Endothelial cell of umbilical vein (primary cell): ENCODE measurements at regions not wholly inside any gene's neighbourhood (a gene's known extent, or its start where the extent isn't known, plus 50 kb on each side); places are given as distances from the start of the nearest gene placed in this dataset.

Experiments
- BruUV-seq: library from RNA; stranded (reverse); fragments of 400-500 nt; replicated peaks from 2 replicates; lab custom pipeline; 2021; lab: Mats Ljungman, UMichigan
- CTCF ChIA-PET: fragments of 300-600, 350-600 bp; sonication (Branson Sonifier 250); formaldehyde crosslinking; loops from one replicate; lab custom pipeline; 2021; ENCODE audit warnings: antibody characterized with exemption, inconsistent platforms; lab: Charles Lee
- POLR2A ChIA-PET: fragments of 300-600, 350-600 bp; sonication (Branson Sonifier 250); formaldehyde crosslinking; loops from one replicate; lab custom pipeline; 2021; ENCODE audit warnings: antibody characterized with exemption, inconsistent platforms; lab: Charles Lee
- DNase-seq: peaks from one replicate; pipeline ENCODE4 v3.0.0-alpha.2; 2011; ENCODE audit warnings: low read depth, low spot score
- FAIRE-seq: peaks from 2 replicates; lab custom pipeline; 2011; peaks lifted over from hg19 to GRCh38; lab: Jason Lieb, UNC
- H2AFZ ChIP-seq: 2 replicates; pipeline ENCODE4 v1.6.0; 2012; ENCODE audit warnings: low read depth, low read length, control low read depth, inconsistent platforms
- H3K27ac ChIP-seq: 2 replicates; pipeline ENCODE4 v1.5.1; 2011; ENCODE audit warnings: low read depth, mild to moderate bottlenecking, control low read depth, low read length, moderate library complexity; ENCODE audit not compliant: insufficient read depth
- H3K27me3 ChIP-seq, 2 experiments: 2 replicates each; pipeline versions ENCODE4 v1.6.0 to v1.6.1; 2011; ENCODE audit warnings: low read length in 2 of 2, mixed read lengths in 1 of 2; ENCODE audit not compliant: control insufficient read depth in 2 of 2, insufficient read depth in 2 of 2
- H3K36me3 ChIP-seq, 2 experiments: 2 replicates in 1 of 2; 3 replicates in 1 of 2; pipeline ENCODE4 v1.5.1; 2011; ENCODE audit warnings: low read length in 2 of 2, mild to moderate bottlenecking in 1 of 2, moderate library complexity in 1 of 2; ENCODE audit not compliant: control insufficient read depth in 2 of 2, insufficient read depth in 2 of 2; ENCODE audit errors: extremely low read depth in 1 of 2
- H3K4me1 ChIP-seq: 3 replicates; pipeline ENCODE4 v1.5.1; 2011; ENCODE audit warnings: mild to moderate bottlenecking, low read length; ENCODE audit not compliant: control insufficient read depth, insufficient read depth; ENCODE audit errors: extremely low read depth
- H3K4me2 ChIP-seq: 2 replicates; pipeline ENCODE4 v1.6.1; 2011; ENCODE audit warnings: low read length, control low read depth, mixed read lengths; ENCODE audit not compliant: insufficient read depth
- H3K4me3 ChIP-seq, 3 experiments: fragments of 200-600 bp in 1 of 3; sonication (generic), shearing (Covaris generic) in 1 of 3; replicated peaks in 1 of 3; 2 replicates each; pipeline ENCODE4 v1.5.1; 2011 to 2016; ENCODE audit warnings: control low read depth in 3 of 3, low read length in 3 of 3, mild to moderate bottlenecking in 2 of 3, inconsistent platforms in 1 of 3, low read depth in 1 of 3, moderate library complexity in 1 of 3; ENCODE audit not compliant: insufficient read depth in 1 of 3
- H3K79me2 ChIP-seq: 2 replicates; pipeline ENCODE4 v1.6.0; 2012; ENCODE audit warnings: low read length, inconsistent platforms; ENCODE audit not compliant: control insufficient read depth, insufficient read depth
- H3K9ac ChIP-seq: replicated peaks from 2 replicates; pipeline ENCODE3; 2011; ENCODE audit warnings: low read length, control low read depth; ENCODE audit not compliant: insufficient read depth; ENCODE audit errors: extremely low read depth
- H3K9me1 ChIP-seq: replicated peaks from 3 replicates; pipeline ENCODE4 v1.6.0; 2011; ENCODE audit warnings: mild to moderate bottlenecking, low read length; ENCODE audit not compliant: control insufficient read depth, insufficient read depth; ENCODE audit errors: extremely low read depth
- H3K9me3 ChIP-seq: replicated peaks from 2 replicates; pipeline ENCODE4 v1.5.1; 2012; ENCODE audit warnings: low read length, inconsistent platforms; ENCODE audit not compliant: control insufficient read depth, insufficient read depth
- H4K20me1 ChIP-seq: replicated peaks from 2 replicates; pipeline ENCODE3; 2011; ENCODE audit warnings: mild to moderate bottlenecking, low read length; ENCODE audit not compliant: control insufficient read depth, insufficient read depth; ENCODE audit errors: extremely low read depth
- CTCF ChIP-seq, 2 donors: IDR thresholded peaks; 1 replicate in 1 of 2; 2 replicates in 1 of 2; pipeline ENCODE4 v1.5.1; 2011; ENCODE audit warnings: low read length in 2 of 2, mild to moderate bottlenecking in 2 of 2, moderate library complexity in 2 of 2, control low read depth in 1 of 2, inconsistent platforms in 1 of 2, low read depth in 1 of 2; ENCODE audit not compliant: insufficient read depth in 1 of 2; ENCODE audit errors: extremely low read depth in 1 of 2
- EZH2 ChIP-seq: IDR thresholded peaks from 2 replicates; pipeline ENCODE4 v1.6.1; 2012; ENCODE audit warnings: borderline replicate concordance, low read depth, mild to moderate bottlenecking, moderate library complexity, low read length, inconsistent platforms; ENCODE audit not compliant: severe bottlenecking
- FOS ChIP-seq: IDR thresholded peaks from 2 replicates; pipeline ENCODE4 v1.6.1; 2011; ENCODE audit warnings: mild to moderate bottlenecking, low read length, moderate library complexity, borderline replicate concordance; ENCODE audit not compliant: insufficient read depth
- GATA2 ChIP-seq: IDR thresholded peaks from 2 replicates; pipeline ENCODE4 v1.7.0; 2011; ENCODE audit warnings: low read depth, mild to moderate bottlenecking, moderate library complexity, mixed read lengths, low read length; ENCODE audit not compliant: insufficient read length, insufficient read depth
- JUN ChIP-seq: IDR thresholded peaks from 2 replicates; pipeline ENCODE4 v1.6.1; 2011; ENCODE audit warnings: borderline replicate concordance, low read depth; ENCODE audit not compliant: insufficient read length, insufficient read depth
- MAX ChIP-seq: IDR thresholded peaks from 2 replicates; pipeline ENCODE4 v1.6.1; 2011; ENCODE audit not compliant: insufficient read depth, insufficient read length
- MYC ChIP-seq: IDR thresholded peaks from one replicate; pipeline ENCODE4 v1.6.1; 2011; ENCODE audit warnings: mild to moderate bottlenecking, low read depth, low read length
- POLR2A ChIP-seq: IDR thresholded peaks from 2 replicates; pipeline ENCODE4 v1.6.1; 2012; ENCODE audit warnings: low read depth, mild to moderate bottlenecking, control low read depth, low read length
- POLR2AphosphoS5 ChIP-seq: IDR thresholded peaks from 2 replicates; pipeline ENCODE4 v1.6.1; 2012; ENCODE audit warnings: low read depth, mild to moderate bottlenecking, control low read depth, low read length, moderate library complexity; ENCODE audit not compliant: insufficient read depth
- dilution Hi-C: fragments of 300-500 bp; cut with MboI; formaldehyde crosslinking; loops from one replicate; pipeline ENCODE4 v1.15.0; 2019; ENCODE audit warnings: low sequenced_read_pairs; ENCODE audit not compliant: extremely low pct_ligation_motif_present
- intact Hi-C: fragments of 100-400 bp; cut with micrococcal nuclease; formaldehyde crosslinking; loops from one replicate; pipeline ENCODE4 v1.10.0; 2022

- no peak for FAIRE-seq
Observed at GRCh38 chr4:186878203-186878776, 154.6 kb upstream of the FAT1 start.

GRCh38 chr4:186881521-186882220 is 158.0 kb upstream of the FAT1 start:
- Histone ChIP-seq H3K27me3 (no peaks in the 10 kb centered on the region), H3K4me3 (no peak overlapping the region), H3K4me2 (no peak overlapping the region), H3K9me3 (no peaks in the 10 kb centered on the region), H3K36me3 (no peaks in the 10 kb centered on the region), H3K9ac (no peak overlapping the region), H3K4me1 (no peaks in the 10 kb centered on the region), H3K27ac (no peak overlapping the region), H4K20me1 (no peaks in the 10 kb centered on the region), H3K79me2 (no peaks in the 10 kb centered on the region), H3K9me1 (no peaks in the 10 kb centered on the region), H2AFZ (no peak overlapping the region)
- intact Hi-C loops (no loop called here), dilution Hi-C loops (no loop called here)
- ChIA-PET POLR2A (no interaction called here), CTCF (no interaction called here)
- BruUV-seq, result no TSS peak
- no peak for FAIRE-seq
- no peak for DNase-seq
- TF ChIP-seq CTCF (IDR thresholded peaks at IDR 0.05; ENCODE audit: extremely low read depth in 1 of 2, insufficient read depth in 1 of 2, low read depth in 1 of 2, low read length in 2 of 2), result no peak
- no peak for TF ChIP-seq FOS
- no peak for TF ChIP-seq POLR2A
- TF ChIP-seq GATA2, result no peak
- TF ChIP-seq MAX, result no peak
- no peak for TF ChIP-seq MYC
- TF ChIP-seq POLR2AphosphoS5, result no peak
- TF ChIP-seq EZH2, result no peak
- no peak for TF ChIP-seq JUN

More at GRCh38 chr4:186878203-186878776, 154.6 kb upstream of the FAT1 start:
- Histone ChIP-seq H3K9ac (no peak overlapping the region), H3K9me1 (no peaks in the 10 kb centered on the region), H3K36me3 (no peaks in the 10 kb centered on the region), H3K27me3 (no peaks in the 10 kb centered on the region), H2AFZ (no peak overlapping the region), H3K79me2 (no peaks in the 10 kb centered on the region), H3K27ac (no peak overlapping the region), H3K4me1 (no peaks in the 10 kb centered on the region), H3K4me3 (no peak overlapping the region), H4K20me1 (no peaks in the 10 kb centered on the region), H3K9me3 (no peaks in the 10 kb centered on the region), H3K4me2 (no peak overlapping the region)
- no peak for TF ChIP-seq JUN
- no peak for TF ChIP-seq MAX
- DNase-seq, result no peak
- intact Hi-C loops, result no loop called here
- dilution Hi-C loops, result no loop called here
- BruUV-seq, result no TSS peak
- ChIA-PET POLR2A (no interaction called here), CTCF (no interaction called here)
